ENCODE measurements at regions not wholly inside any gene's neighbourhood (a gene's known extent, or its start where the extent isn't known, plus 50 kb on each side); places are given as distances from the start of the nearest gene placed in this dataset.

GRCh38 chr2:120496235-120496634 lies 150.3 kb downstream of the INHBB start:
- DNase-seq (ENCODE audit: low read depth): no peak
- TF ChIP-seq CTCF (conservative IDR thresholded peaks at IDR 0.05; ENCODE audit: low read depth, low read length): no peak
- H3K4me3 ChIP-seq (ENCODE audit: low read length): no peak overlapping the region

GRCh38 chr2:120496759-120497158 lies 150.8 kb downstream of the INHBB start:
- no peak for DNase-seq (ENCODE audit: low read depth)
- no peak for TF ChIP-seq CTCF (conservative IDR thresholded peaks at IDR 0.05; ENCODE audit: low read depth, low read length)
- no peak overlapping the region for H3K4me3 ChIP-seq (ENCODE audit: low read length)

- TF ChIP-seq CTCF (conservative IDR thresholded peaks at IDR 0.05; ENCODE audit: low read depth, low read length): no peak
- H3K4me3 ChIP-seq (ENCODE audit: low read length): no peak overlapping the region
- no peak for DNase-seq (ENCODE audit: low read depth)
Observed at GRCh38 chr2:120497261-120497977, 151.5 kb downstream of the INHBB start.

- no peak for DNase-seq (ENCODE audit: low read depth)
- no peak for TF ChIP-seq CTCF (conservative IDR thresholded peaks at IDR 0.05; ENCODE audit: low read depth, low read length)
- no peak overlapping the region for H3K4me3 ChIP-seq (ENCODE audit: low read length)
Observed at GRCh38 chr2:120498121-120498520, 152.2 kb downstream of the INHBB start.

GRCh38 chr2:120498576-120499394 lies 152.8 kb downstream of the INHBB start:
- no peak for DNase-seq (ENCODE audit: low read depth)
- no peak for TF ChIP-seq CTCF (conservative IDR thresholded peaks at IDR 0.05; ENCODE audit: low read depth, low read length)
- H3K4me3 ChIP-seq (ENCODE audit: low read length): no peak overlapping the region

GRCh38 chr2:120499784-120500495 lies 154.0 kb downstream of the INHBB start:
- no peak overlapping the region for H3K4me3 ChIP-seq (ENCODE audit: low read length)
- TF ChIP-seq CTCF (conservative IDR thresholded peaks at IDR 0.05; ENCODE audit: low read depth, low read length): no peak
- no peak for DNase-seq (ENCODE audit: low read depth)
